Stimulated activated CD8-positive, alpha-beta memory T cell treated with anti-CD3 and anti-CD28 coated beads, Interleukin-15, amount 100 ng/mL, for 48 hours (primary cell): ENCODE measurements at regions not wholly inside any gene's neighbourhood (a gene's known extent, or its start where the extent isn't known, plus 50 kb on each side); places are given as distances from the start of the nearest gene placed in this dataset.

Experiments used
- DNase-seq, 2 donors: peaks; one replicate each; pipeline ENCODE4 v3.0.0-alpha.2; 2020; ENCODE audit warnings: low read depth in 2 of 2

DNA sequence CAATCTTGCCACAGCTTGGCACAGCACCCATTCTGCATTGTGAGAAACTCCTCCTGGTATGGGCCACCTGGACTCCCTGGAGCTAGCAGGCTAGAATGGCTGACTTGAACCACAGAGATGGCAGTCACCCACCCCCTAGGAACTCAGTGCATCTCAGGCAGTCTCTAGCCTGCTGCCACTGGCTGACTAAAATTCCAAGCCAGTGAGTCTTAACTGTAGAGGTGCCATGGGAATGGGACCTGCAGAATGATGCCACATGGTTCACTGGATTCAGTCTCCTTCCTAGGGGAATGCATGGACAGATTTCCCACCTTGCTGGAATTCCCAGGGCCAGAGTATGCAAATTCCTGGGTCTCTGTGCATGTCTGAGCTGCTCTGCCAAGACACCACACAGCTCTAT, 382.9 kb downstream of the MAN2A1 start:
- no peak for DNase-seq

DNA sequence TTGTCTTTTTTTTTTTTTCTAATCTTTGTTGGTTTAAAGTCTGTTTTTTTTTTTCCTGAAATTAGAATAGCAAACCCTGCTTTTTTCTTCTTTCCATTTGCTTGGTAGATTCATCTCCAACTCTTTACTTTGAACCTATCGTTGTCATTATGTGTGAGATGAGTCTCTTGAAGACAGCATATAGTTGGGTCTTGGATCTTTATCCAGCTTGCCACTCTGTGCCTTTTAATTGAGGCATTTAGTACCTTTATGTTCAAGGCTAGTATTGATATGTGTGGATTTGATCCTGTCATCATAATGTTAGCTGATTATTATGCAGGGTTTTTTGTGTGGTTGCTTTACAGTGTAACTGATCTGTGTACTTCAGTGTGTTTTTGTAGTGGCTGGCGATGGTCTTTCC, 383.8 kb downstream of the MAN2A1 start:
- DNase-seq: no peak

DNA sequence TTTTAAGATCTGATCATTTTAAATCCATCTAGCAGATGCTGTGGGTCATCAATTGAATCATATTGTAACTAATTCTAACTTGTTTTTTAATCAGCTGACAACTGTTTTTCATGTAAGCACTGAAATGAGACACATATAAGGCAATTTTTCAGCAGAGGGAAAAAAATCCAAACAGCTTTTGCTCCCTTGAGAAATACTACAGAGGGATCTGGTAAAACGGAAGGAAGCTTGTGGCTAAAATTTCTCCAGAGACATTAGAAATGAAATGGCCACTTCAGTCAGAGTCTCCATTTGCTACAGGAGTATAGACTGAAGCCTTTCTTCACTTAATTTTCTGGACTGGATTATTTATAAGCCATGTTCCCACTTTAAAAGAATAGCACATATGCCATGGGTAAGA, 385.9 kb downstream of the MAN2A1 start:
- DNase-seq: no peak

DNA sequence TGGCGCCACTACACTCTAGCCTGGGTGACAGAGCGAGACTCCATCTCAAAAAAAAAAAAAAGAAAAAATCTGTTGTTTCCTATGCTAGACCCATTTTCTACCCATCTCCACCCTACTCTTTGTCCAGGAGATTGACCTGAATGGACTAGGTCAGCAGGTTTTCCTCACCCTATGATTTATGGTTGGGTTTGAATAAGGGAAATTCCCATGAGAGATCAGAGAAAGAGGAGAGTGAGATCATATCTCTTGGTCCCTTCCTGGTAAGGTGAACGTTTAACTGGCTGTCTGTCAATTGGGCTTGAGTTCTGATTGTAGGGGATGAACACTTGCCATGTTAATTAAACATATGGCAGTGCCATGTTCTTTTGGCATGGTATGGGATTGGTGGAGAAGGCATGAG, 387.4 kb downstream of the MAN2A1 start:
- DNase-seq: no peak

DNA sequence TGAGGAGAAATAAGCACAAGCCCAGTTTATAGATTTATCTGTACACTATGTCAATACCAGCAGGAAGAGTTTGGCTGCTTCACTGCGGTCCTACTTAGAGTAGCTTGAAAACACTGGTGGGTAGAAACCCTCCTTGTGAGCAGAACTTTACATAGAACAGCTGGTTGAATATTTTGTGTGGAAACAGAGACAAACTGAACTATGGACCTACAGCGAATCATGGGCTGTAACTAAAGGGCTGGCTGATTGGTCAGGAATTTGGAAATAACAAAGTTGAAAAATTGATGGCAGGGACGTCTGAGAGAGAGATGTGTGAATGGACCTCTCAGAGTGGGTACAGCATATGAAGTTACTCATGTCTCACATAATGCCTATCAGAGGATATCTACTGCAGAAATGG, 392.5 kb downstream of the MAN2A1 start:
- no peak for DNase-seq

DNA sequence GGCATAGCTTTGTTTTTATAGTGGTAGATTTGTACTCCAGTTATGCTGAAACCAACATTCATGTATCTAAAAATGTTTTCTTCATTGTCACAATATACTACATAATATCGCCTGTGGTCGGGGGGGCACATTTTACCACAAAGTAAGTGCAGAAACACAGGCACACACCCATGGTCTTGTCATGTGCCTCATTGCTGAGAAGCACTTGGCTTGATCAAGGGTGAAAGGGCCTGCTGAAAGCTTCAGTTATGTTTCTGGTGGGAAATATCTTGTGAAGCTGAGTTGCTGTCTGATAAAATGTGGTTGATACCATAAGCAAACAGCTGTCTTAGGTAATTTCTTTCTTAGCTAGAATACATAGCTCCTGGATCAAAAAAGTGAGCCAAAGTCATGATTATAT, 393.1 kb downstream of the MAN2A1 start:
- DNase-seq: no peak

DNA sequence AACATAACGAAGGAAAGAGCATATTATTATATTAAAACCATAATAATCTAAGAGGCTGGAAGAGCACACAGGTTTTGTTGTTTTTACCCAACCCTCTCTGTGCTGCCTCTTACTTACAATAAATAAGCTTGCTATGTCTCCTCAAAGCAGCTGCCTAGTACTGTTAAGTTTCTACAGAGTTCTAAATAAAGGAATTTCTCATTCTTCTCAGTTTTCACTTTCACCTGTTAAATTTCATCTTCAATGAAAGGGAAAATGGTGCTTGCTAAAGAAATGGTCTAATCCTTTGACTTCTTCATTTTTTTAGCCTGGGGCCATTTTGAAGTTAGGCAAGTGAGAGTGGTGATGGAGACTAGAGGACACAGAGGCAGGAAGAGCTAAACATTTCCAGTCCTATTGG, 396.1 kb downstream of the MAN2A1 start:
- no peak for DNase-seq

DNA sequence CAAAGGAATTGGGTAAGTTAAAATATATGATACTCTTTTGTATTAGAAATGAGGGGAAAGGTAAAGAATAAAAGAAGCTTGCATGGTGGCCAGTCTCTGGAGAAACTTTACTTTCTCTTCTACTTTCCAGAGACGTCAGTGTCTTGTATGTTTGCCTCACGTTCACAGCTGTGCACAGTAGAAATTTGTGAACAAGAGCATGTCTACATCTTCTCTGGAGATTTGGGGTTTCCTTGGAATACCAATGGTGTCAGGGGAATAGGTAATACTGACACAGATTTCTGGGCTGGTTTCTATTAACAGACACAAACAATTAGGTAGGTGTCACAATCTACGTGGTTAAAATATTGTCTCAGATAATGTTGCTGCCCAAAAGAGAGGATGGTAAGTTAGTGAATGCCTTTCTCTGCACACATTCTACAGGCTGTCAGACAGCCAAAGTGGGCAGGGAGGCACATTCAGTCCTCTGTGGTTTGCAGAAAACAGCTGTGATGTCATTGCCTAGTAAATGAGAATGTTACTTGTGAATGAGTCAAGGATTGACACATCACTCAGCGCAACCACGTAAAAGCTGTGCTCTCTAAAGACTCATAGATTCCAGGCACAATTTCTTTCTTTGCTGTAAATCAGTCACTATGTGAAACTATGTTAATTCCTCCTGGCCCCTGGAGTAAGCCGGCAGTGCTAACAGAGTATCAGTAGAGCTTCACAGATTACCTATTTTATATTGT, 397.1 kb downstream of the MAN2A1 start:
- peak; percentile 35 to 54 for DNase-seq

DNA sequence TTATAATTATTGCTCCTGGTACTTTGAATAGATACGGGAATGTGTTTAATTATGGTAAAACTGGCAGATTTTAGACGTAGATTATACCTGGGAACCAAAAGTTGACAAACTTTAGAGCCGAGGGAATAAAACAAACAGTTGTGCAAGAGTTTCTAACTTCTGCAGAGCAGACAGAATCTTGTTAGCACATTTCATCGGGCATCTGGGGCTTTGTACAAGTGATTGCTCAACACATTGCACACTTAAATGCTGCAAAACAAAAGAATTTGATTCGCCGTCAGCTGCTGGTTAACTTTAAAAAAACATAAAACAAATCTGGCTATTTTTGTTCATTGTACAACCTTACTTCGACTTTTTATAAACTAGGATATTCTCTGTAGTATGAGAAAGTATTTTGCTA, 398.1 kb downstream of the MAN2A1 start:
- DNase-seq: no peak

DNA sequence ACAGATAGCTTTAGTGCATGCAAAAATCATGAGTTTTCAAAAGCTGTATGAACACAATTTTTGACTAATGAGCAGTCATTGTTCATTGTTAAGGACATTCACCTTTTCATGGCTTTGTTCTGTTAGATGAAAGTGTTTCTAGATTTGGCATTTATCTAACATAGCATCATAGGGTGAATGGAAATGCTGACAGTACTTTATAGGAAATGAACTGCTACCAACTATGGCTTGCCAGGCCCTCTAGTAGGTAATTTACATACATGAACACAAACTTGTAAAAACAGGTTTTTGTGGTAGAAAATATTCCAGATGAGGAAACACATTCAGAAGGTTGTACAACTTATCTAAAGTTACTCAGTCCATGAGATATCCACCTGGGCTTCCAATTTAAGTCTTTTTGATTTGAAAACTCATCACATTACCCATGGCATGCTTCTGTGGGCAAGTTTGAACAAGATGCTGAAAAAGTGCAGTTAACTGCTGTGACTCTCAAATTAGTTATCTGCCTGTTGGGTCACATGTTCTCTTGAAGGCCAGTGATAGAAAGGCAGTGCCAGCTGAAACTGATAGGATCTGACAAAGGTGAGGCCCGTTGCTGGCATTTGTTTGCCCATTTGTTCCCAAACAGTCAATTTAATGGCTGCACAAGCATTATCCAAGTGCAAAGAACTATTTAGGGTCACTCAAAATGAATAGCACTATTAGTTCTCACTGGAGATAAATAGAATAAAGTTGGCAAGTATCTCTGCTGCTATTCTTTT, 399.1 kb downstream of the MAN2A1 start:
- DNase-seq: no peak

DNA sequence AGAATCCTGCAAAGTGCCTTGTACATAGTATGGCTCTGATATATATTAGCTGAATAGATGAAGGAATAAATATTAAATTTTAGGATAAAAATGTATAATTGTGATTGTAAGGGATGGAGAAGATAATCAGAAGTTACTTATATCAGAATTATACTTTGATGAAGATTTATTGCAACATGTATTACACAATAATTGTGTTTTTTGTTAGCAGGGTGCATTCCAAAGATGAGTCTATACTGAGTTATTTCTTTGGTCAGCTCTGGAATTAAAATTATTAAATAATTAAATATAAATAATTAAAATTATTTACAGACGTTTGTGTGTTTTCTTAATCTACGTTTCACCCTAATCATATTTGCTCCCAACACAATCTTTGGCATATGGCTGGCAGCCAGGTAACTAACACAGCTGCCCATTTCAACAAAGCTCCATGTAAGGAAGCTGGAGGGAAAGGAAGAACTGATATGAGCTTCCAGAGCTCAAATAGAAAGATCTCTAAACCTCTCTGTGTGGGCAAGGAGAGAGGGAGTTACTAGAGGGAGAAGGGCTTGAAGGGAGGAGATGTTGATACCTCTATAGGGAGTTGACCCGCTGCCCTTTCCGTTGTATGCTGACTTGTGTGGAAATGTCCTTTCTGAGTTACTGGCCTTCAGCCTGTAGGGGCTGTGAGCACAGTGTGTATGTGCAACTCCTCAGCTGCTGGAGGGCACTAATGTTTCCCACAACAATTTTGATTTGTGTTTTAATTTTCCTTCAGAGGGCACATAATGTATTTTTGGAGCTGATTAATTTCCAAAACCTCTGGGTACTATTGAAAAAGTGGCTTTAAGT, 403.4 kb downstream of the MAN2A1 start:
- DNase-seq: no peak

DNA sequence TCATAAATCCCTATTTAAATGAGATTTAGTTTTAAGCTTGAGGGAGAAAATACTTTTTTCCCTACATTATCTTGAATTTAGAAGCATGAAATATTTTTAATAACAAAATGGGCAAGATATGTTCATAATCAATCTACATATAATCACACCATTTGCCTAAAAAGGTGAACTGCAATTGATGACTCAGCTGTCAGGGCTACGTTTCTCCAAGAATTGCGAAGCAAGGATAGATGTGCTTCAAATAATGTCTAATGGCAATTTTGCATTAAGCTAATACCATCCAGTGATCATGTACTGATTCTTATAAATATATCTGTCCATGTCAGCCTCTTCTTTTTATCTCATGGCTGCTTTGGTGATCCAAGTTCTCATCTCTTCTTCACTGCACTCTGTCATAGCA, 404.4 kb downstream of the MAN2A1 start:
- no peak for DNase-seq

DNA sequence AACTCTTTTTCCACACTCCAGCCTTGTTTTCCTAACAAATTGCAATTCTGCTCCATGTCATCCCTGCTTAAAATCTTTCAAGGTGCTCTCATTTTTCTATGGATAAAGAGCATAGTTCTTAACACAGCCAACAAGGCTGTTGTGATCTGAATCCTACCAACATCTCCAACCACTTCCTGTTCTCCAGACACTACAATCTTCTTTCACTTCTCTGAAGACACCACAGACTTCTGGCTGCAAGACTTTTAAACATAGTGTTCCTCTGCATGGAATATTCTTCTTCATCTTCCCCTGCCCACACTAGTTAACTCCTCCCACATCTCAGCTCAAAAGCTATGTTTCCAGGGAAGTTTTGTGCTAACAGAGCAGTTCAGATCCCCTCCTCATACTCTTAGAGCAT, 404.8 kb downstream of the MAN2A1 start:
- no peak for DNase-seq

DNA sequence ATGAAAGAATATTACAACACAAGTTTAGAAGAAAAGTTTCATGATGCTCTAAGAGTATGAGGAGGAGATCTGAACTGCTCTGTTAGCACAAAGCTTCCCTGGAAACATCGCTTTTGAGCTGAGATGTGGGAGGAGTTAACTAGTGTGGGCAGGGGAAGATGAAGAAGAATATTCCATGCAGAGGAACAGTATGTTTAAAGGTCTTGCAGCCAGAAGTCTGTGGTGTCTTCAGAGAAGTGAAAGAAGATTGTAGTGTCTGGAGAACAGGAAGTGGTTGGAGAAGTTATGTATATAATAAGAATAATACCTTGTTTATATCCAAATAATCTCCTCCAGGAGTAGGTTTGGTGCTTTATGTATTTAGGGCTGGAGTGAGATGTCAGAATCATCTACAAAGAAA, 406.7 kb downstream of the MAN2A1 start:
- DNase-seq: no peak

DNA sequence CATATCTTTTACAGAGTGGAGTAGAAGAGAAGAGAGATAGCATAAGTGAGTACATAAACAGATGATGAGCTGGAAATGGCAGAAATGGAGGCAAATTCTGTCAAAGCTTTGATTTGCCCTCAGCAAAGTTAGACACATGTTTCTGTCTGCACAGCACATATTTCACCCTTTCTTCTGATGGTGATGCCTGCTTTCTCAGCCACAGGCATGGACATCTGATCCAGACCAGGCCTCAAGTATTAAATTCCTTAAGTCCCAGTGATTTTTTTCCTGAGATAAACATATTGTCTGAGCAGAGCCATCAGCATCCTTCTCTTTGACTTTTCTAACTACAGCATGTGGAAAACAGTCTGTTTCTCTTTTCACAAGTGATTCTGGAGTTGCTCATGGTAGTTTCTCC, 409.8 kb downstream of the MAN2A1 start:
- DNase-seq: no peak

DNA sequence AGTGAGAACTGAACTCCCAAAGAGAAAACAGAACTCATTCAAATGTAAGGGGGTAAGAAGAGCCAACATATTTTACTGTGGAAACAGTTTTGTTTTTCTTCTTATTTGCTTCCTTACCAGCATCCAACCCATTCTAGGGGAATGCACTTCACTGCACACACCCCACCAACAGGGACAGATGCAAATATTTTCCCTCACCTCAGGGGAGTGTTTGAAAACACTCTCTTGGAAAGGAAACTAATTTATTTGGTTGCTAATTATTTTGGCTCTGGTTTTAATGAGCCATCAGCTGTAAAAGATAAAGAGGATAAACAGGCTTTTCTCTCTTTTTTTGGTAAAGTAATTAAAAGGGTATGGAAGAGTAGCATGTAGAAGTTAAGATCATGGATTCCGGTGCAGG, 413.4 kb downstream of the MAN2A1 start:
- no peak for DNase-seq

DNA sequence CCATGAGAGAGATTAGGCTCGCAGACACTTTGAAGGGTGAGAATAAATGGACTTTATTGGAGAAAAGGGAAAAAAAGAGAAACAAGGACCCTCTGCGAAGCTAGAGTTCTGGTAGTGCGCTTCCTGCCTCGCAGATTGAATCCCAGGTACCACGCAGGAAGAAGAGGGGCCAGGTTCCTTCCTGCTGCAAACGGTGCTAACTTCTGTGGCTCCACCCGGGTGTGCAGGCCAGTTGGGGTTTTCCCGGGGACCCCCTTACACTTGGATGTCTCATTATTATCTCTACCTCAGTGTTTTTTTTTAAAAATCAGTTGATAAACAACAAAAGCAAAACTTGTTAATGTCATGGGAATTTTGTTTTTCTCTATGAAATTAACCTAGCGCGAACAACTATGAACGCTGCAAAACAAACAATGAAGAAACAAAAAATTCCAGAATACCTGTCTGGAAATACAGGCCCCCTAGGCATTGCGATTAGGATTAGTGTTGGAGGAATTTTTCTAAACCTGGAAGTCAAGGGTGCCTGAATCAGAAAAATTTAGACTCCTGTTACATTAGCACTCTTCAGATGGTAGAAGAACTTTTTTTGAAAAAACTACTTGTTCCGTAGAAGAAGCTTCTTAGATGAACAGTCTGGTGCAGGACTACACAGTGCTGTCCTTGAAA, 414.5 kb downstream of the MAN2A1 start:
- no peak for DNase-seq

DNA sequence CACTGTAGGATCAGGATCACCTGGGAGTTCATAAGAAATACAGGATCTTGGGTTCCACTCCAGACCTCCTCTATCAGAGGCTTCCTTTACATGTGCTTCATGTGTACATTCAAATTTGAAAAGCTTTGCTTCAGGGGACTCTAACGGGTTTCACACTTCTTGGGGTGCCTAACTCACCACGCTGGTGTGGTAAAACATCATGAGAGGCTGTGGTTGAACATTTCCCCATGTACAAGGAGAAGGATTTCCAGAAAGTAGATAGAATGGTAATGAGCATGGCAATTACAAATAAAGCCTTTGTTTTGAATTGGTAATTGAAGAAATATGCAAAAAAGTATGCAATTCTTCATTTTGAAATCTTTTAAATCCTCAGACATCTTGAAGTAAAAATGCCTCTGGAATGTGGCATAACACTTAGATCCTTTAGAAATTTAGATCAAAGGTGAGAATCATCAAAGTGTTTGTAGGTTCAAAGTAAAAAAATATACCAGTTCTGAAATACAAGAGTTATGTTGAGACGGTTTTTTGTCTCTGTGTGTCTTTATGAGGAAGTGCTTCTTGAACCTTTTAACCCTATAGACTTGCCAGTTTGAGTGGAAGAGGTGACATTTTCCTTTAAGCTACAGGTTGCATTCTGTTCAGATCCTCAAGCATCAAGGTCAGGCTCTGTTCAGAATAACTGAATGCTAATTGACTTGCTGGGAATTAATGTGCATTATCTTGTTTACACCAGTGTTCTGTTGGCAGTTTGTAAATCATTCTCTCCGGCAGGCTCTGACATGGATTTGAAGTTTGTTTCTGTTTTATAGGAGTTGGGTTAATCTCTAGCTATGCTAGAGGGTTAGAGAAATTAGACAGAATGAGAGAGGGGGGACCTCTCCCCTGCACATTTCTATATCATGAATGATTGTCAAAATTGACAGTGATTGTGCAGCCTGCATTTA, 415.3 kb downstream of the MAN2A1 start:
- no peak for DNase-seq

DNA sequence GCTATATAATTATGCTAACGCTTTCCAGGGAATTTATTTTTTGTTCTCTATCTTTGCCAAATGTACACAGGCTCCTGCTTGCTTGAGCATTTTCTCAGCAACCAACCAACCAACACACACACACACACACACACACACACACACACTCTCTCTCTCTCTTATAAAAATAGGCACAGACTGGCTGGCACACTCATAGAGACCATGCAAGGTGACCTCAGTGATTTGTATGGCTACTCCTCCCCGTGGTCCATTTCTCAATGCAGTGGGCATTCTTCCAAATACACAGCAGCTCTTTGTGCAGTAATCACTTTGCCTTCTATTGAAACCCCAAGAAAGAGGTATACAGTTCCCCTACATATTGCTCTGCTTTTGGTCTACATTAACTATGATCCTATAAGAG, 416.0 kb downstream of the MAN2A1 start:
- no peak for DNase-seq

DNA sequence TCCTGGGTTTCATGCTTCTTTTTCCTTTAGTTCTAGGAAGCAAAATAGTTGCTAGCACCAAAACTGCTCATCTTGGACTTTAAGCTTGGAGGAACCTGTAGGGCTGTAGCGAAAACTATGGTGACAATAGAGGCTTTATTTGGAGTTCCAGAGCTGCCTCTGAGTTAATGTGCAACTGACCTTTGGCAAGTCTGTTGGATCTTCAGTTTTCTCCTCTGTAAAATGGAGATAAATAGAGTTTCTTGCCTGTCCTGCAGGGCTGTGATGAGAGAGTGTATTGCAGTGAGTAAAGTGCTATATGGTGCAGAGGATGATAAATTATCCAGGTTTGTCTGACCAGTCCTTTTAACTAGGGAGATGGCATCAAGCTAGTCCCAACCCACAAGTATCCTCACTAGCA, 417.0 kb downstream of the MAN2A1 start:
- DNase-seq: no peak

DNA sequence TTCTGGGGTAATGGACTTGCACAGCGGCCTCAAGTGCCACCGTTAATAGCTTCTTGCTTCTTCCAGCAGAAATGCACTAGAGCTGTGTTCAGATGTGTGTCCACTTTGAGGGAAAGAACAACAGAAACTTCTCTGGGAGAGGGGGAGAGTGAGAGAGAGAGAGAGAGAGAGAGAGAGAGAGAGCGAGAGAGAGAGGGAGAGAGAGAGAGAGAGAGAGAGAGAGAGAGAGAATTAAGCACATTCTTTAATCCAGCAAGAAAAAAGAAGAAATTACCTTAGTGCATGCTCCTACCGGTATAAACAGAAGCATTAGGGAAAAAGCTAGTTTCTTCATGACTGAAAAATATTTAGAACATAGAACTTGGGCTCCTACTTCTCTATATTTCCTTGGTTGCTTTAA, 418.8 kb downstream of the MAN2A1 start:
- no peak for DNase-seq
